UCSD-AML1 (cell line): ENCODE measurements at regions not wholly inside any gene's neighbourhood (a gene's known extent, or its start where the extent isn't known, plus 50 kb on each side); places are given as distances from the start of the nearest gene placed in this dataset.

ENCODE experiments used
- DNase-seq: peaks from one replicate; lab custom pipeline; 2025; ENCODE audit not compliant: unreplicated experiment; lab: John Stamatoyannopoulos, UW

- no peak for DNase-seq
Measured at GRCh38 chr5:89380635-89381034, 497.7 kb upstream of the MEF2C start.

DNA sequence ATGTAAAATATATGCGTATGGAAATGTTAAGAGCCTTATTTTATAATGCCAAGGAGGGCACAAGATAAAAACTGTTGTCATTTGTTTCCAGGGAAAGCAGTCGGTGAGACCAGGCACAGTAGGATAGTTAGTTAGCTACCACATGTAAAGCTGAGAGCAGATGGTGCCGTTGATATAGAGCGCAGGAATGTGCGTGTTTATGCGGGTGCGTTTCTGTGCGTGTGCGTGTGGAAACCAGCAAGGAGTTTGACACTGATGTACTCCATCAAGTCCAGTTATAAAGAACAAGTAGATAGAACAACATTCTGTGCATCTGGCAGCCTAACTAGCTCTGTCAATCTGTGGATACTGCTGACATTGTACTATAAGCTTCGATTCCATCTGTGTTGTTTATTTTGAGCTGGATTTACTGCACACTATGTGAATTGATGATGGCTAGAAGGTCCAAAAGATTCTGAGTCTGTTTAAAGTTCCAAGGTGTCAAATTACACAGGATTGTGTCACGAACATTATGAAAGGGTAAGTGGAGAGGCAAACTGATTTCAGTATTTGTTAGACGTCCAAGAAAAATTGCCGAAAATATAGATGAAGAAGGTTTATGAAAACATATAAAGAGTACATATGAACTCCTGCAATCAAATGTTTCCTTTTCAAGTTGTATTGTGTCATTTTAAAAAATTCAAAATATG is 494.9 kb upstream of the MEF2C start:
- DNase-seq: no peak

GRCh38 chr5:89374818-89375521 is 492.0 kb upstream of the MEF2C start:
- DNase-seq: no peak

- no peak for DNase-seq
Measured at GRCh38 chr5:89374144-89374784, 491.3 kb upstream of the MEF2C start.

GRCh38 chr5:89372176-89372575 is 489.2 kb upstream of the MEF2C start:
- no peak for DNase-seq

DNA sequence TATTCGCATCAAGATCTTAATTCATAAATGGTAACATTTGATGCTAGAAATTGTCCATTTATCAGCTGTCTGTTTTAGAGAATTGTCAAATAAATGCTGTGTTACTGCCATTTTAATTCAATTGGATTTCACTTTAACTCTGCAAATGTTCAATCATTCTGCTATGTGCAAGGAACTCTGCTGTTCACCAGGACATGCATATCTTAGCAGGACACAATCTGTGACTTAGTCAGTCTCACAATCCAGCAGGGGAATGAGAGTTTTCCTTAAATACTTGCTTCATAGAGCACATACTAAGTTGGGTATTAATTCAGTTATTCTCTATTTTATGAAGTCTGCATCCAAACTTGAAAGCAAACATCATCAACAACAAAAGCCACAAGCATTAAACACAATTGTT is 488.7 kb upstream of the MEF2C start:
- DNase-seq: no peak

DNA sequence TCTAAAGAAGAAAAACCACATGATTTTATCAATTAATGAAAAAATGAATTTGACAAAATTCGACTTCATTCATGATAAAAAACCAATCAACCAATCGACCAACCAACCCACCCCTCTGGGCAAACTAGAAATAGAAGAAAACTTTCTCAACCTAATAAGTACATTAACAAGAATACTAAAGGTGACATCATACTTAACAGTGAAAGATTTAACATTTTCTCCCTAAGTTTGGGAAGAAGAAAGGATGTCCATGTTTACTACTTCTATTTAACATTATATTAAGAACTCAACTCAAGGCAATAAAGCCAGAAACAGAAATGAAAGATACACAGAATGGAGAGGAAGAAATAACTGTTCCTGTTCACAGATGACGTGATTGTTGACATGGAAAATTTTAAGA is 476.1 kb upstream of the MEF2C start:
- no peak for DNase-seq

GRCh38 chr5:89353837-89354551 is 471.0 kb upstream of the MEF2C start:
- DNase-seq: no peak

DNA sequence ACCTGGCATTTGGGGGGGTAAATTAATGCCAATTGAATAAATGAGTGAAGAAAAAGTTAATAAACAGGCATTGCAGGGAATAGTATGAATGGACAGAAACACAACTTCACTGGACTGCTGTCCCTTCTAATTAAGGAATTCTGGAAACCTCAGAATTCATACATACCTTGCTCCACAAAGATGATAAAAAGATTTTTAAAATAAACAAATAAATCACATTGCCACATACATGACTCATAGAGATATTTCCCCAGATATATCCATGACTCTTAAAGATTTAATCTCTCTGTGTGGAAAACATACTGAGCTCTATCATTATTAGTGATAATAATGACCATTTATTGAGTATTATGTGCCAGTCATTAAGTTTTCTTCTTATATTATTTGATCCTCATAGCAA is 469.0 kb upstream of the MEF2C start:
- DNase-seq: no peak

GRCh38 chr5:89351222-89351621 is 468.2 kb upstream of the MEF2C start:
- DNase-seq: no peak

DNA sequence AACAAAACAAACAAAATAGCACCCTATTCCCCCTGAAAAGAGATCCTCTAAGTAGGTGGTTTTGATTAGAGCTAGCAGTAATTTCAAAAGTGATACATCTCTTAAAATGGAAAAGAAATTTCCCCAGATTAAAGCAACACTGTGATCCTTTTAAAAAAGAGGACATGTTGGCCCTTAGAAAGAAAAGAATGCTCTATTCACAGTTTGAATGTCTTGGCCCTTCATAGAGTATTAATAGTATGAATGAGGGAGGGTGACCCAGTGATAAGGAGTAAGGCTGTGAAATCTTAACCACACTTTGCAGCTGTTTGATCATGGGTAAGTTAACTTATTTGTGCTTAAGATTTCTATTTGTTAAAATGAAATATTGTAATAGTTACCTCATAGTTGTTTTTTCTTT is 467.7 kb upstream of the MEF2C start:
- DNase-seq: no peak

DNA sequence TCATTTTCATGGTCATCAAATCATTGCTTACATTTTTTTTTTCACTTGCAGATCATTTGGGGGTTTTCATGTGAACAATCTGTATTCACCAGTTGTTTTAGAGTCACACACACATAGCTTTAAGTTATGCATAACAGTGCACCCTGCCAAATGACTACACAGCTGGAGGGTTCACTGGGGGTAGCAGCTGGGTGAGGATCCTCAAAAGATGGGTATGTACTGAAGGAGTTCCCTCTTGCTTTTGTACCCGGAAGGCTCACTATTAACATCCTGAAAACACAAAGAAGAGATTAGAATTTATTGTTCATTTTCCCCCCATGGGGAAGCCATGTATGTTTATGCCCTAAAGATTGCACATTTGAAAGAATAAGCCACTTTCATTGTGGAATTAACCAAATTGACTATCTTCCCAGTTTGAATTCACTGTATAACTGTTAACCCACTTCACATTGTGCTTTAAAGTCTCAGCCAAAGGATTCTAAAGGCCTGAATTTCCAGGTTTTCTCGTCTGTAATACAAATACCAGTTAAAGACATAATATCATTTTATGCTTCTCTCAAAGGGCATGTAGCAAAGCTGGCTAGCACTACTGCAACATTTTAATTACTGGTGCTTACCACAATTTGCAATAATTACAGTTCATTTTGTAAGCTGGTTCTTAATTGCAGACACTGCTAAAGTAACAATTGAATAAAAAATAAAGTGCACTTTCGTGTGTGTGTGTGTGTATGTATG is 466.4 kb upstream of the MEF2C start:
- DNase-seq: no peak

DNA sequence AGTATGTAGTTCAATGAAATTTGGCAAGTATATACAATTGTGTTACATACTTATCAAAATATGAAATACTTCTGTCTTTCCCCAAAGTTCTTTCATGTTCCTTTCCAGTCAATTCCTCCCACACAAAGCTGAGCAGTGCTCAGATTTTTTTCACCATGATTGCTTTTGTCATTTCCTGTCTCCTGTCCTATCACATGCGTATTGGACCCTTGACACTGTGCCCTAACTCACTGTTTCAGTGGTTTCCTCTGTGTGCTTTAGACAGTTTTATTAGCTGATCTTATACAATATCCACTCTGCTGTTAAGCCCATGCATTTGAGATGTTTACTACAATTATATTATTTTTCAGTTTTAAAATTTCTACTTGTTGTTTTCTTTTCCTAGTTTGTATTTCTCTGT is 463.6 kb upstream of the MEF2C start:
- DNase-seq: no peak

GRCh38 chr5:89343666-89344065 is 460.7 kb upstream of the MEF2C start:
- peak; percentile 7 for DNase-seq

DNA sequence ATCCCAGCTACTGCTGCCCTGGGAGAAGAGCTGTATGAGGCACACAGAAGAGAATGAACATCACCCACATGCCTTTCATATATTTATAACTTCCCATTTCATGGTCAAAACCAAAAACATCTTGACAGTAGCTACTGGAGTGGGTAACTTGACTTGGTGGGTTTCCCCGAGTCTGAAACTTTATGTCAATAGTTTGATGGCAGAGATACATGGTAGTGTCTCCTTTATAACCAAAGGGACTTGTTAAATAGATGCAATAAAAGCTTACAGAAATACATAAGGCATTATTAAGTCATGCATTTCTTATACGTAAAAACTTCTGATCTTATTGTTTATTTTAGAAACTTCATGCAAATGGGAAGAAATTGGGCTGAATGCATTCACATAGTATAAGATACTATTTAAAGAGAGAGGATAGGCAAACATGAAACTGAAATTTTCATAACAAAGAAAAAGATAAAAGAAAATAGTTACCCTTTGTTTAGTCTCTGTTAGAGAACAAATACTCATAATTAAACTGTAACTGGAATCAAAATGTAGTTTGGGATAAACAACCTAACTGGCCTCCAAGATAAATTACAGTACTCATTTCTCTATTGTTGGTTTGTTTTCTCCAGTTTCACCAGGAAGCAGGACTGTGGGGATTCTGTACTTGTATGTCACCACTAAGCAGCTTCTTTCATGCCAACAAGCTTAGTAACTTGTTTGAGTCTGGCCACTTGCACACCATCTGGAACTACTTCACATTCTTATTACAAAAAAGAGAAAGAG is 459.3 kb upstream of the MEF2C start:
- DNase-seq: no peak

DNA sequence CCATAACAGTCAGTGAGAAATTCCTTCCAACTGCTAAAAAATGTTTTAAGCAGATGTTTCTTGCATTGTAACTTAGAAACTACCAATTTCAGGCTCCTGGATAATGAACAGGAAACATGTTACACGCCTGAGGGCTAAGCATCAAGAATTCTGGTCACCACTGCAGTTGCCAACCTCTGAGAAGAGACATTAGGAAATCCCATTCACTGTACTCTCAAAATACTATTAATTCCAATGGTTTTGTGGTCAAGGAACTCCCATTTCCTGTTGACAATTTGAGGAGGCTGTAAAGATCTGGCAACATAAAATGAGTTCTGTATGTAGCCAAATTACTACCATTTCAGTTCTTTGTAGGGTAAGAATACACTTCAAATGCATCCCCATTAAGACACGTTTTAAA is 456.0 kb upstream of the MEF2C start:
- no peak for DNase-seq

GRCh38 chr5:89336111-89336510 is 453.1 kb upstream of the MEF2C start:
- no peak for DNase-seq

DNA sequence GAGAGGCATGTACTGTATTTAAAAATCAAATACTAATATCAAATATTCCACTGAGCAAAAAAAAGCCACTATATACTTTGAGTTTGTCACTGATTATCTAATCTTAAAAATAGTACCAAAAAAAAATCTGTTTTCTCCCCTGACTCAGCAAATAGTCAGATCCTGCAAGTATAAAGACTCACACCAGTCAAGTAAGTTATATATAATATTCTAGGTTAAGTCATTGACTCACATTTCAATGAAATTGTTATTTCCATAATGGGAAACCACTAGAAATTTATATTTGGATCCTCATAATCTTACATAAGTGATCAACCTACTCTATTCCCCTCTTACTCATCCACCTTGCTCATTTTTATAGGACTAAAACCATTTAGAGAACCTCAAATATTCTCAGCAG is 447.2 kb upstream of the MEF2C start:
- no peak for DNase-seq

GRCh38 chr5:89327608-89328007 is 444.6 kb upstream of the MEF2C start:
- no peak for DNase-seq

DNA sequence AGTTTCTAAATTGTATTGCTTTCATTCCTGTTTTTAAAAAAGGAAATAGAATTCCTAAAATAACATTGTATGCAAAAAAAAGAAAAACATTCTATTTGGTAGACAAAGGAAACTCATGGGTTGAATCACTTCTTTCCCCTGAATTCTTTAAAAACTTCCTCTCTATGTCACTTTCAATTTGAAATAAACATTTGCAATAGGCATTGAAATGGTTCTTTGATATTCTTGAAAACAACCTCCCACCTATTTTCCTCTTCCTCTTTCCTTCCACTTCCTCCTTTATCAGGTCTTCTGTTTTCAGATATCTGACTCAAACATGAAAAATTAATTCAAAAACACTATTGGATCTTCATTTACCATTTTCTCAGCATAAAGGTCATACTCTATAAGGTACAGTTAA is 442.0 kb upstream of the MEF2C start:
- no peak for DNase-seq
